Epidermal melanocyte (primary cell): ENCODE measurements at regions not wholly inside any gene's neighbourhood (a gene's known extent, or its start where the extent isn't known, plus 50 kb on each side); places are given as distances from the start of the nearest gene placed in this dataset.
A peak's percentile ranks its signal among the peaks of the same experiment; 100 is the strongest.
"Not testable (repeated sequence)": the region's sequence is repeated elsewhere in the genome, so short reads cannot be mapped to it uniquely, and the experiment has no call there.

Experiments used
- DNase-seq: peaks from one replicate; pipeline ENCODE4 v3.0.0; 2011; ENCODE audit warnings: low spot score; ENCODE audit not compliant: insufficient read length

- no peak for DNase-seq
Observed at GRCh38 chr5:15384176-15384575, 115.8 kb upstream of the FBXL7 start.

GRCh38 chr5:15383469-15383868 lies 116.5 kb upstream of the FBXL7 start:
- no peak for DNase-seq

- DNase-seq: no peak
Observed at GRCh38 chr5:15383021-15383420, 117.0 kb upstream of the FBXL7 start.

- no peak for DNase-seq
Observed at GRCh38 chr5:15377573-15378340, 122.2 kb upstream of the FBXL7 start.

- DNase-seq: no peak
Observed at GRCh38 chr5:15376803-15377202, 123.2 kb upstream of the FBXL7 start.

GRCh38 chr5:15376088-15376487 lies 123.9 kb upstream of the FBXL7 start:
- DNase-seq: no peak

GRCh38 chr5:15375559-15375958 lies 124.4 kb upstream of the FBXL7 start:
- no peak for DNase-seq

- DNase-seq: no peak
Observed at GRCh38 chr5:15374886-15375285, 125.1 kb upstream of the FBXL7 start.

GRCh38 chr5:15373151-15373550 lies 126.8 kb upstream of the FBXL7 start:
- DNase-seq: no peak

GRCh38 chr5:15371184-15371583 lies 128.8 kb upstream of the FBXL7 start:
- no peak for DNase-seq

- DNase-seq: no peak
Observed at GRCh38 chr5:15368835-15369234, 131.1 kb upstream of the FBXL7 start.

- DNase-seq: no peak
Observed at GRCh38 chr5:15367489-15367888, 132.5 kb upstream of the FBXL7 start.

- no peak for DNase-seq
Observed at GRCh38 chr5:15366676-15367391, 133.1 kb upstream of the FBXL7 start.

- no peak for DNase-seq
Observed at GRCh38 chr5:15365070-15365469, 134.9 kb upstream of the FBXL7 start.

GRCh38 chr5:15363601-15364000 lies 136.4 kb upstream of the FBXL7 start:
- no peak for DNase-seq

GRCh38 chr5:15357092-15357453 lies 142.9 kb upstream of the FBXL7 start:
- not testable (repeated sequence) for DNase-seq

GRCh38 chr5:15356308-15357091 lies 143.5 kb upstream of the FBXL7 start:
- DNase-seq: not testable (repeated sequence)

GRCh38 chr5:15354021-15354420 lies 146.0 kb upstream of the FBXL7 start:
- peak; percentile 37 for DNase-seq

- no peak for DNase-seq
Observed at GRCh38 chr5:15353086-15353645, 146.8 kb upstream of the FBXL7 start.

GRCh38 chr5:15350614-15351013 lies 149.4 kb upstream of the FBXL7 start:
- no peak for DNase-seq

- DNase-seq: no peak
Observed at GRCh38 chr5:15346738-15347137, 153.2 kb upstream of the FBXL7 start.

- no peak for DNase-seq
Observed at GRCh38 chr5:15344954-15345353, 155.0 kb upstream of the FBXL7 start.
